PC-9 (cell line): ENCODE measurements at regions not wholly inside any gene's neighbourhood (a gene's known extent, or its start where the extent isn't known, plus 50 kb on each side); places are given as distances from the start of the nearest gene placed in this dataset.
"Not testable (repeated sequence)": the region's sequence is repeated elsewhere in the genome, so short reads cannot be mapped to it uniquely, and the experiment has no call there.

Source experiments
- EZH2 ChIP-seq: fragments of 200-600 bp; sonication (generic); IDR thresholded peaks from 2 replicates; pipeline ENCODE4 v1.8.0; 2017; ENCODE audit warnings: antibody characterized with exemption, low read depth
- TF ChIP-seq, protein P1 (sequence below): fragments of 200-600 bp; sonication (generic); conservative IDR thresholded peaks from 2 replicates; pipeline ENCODE4 v1.6.1; 2017; ENCODE audit warnings: mixed run types, antibody characterized with exemption, mild to moderate bottlenecking, moderate library complexity

DNA sequence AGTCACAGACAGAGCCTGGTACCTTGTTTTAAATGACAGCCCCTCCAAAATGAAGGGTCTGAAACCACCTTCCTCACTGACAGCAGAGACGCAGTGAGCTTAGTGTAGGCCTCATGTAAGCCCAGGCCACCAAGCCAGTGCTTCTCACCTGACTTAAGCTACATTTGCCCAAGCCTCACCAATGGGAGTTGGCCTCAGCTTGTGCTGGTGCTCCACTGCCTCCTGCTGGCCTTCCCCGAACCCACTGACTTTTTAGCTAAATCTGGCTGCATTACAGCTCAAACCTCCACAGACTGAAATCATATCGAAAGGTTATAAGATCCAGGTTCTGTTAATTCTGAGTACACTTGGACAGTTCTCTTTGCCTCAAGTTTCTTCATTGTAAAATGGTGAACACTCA, 2361.8 kb downstream of the EPHA3 start:
- TF ChIP-seq, protein P1, sequence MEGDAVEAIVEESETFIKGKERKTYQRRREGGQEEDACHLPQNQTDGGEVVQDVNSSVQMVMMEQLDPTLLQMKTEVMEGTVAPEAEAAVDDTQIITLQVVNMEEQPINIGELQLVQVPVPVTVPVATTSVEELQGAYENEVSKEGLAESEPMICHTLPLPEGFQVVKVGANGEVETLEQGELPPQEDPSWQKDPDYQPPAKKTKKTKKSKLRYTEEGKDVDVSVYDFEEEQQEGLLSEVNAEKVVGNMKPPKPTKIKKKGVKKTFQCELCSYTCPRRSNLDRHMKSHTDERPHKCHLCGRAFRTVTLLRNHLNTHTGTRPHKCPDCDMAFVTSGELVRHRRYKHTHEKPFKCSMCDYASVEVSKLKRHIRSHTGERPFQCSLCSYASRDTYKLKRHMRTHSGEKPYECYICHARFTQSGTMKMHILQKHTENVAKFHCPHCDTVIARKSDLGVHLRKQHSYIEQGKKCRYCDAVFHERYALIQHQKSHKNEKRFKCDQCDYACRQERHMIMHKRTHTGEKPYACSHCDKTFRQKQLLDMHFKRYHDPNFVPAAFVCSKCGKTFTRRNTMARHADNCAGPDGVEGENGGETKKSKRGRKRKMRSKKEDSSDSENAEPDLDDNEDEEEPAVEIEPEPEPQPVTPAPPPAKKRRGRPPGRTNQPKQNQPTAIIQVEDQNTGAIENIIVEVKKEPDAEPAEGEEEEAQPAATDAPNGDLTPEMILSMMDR: not testable (repeated sequence)
- not testable (repeated sequence) for TF ChIP-seq EZH2
